K562 (cell line): ENCODE measurements at regions not wholly inside any gene's neighbourhood (a gene's known extent, or its start where the extent isn't known, plus 50 kb on each side); places are given as distances from the start of the nearest gene placed in this dataset.

Experiments
- HCFC1 ChIP-seq: IDR thresholded peaks from 2 replicates; pipeline ENCODE4 v1.6.1; 2012; ENCODE audit warnings: low read depth, low read length, improper control_type of control experiment
- NFYB ChIP-seq: IDR thresholded peaks from 2 replicates; pipeline ENCODE4 v1.6.1; 2011; ENCODE audit warnings: mild to moderate bottlenecking, moderate library complexity; ENCODE audit not compliant: insufficient read length; ENCODE audit errors: extremely low read depth
- SRSF7 ChIP-seq: fragments of 200-400 bp; formaldehyde crosslinking; optimal IDR thresholded peaks from 2 replicates; pipeline ENCODE3; 2017; ENCODE audit warnings: mild to moderate bottlenecking, low read depth, low read length
- ZNF23 ChIP-seq: fragments of 250-450 bp; sonication (Bioruptor Pico); IDR thresholded peaks from 2 replicates; pipeline ENCODE4 v1.4.0; 2020; ENCODE audit warnings: mild to moderate bottlenecking

GRCh38 chr1:73161418-73161817, 879.1 kb upstream of the NEGR1 start:
- TF ChIP-seq HCFC1 (no peak), SRSF7 (no peak), NFYB (no peak), ZNF23 (no peak)
